Memory B cell (primary cell): ENCODE measurements at regions not wholly inside any gene's neighbourhood (a gene's known extent, or its start where the extent isn't known, plus 50 kb on each side); places are given as distances from the start of the nearest gene placed in this dataset.

ENCODE experiments used
- ATAC-seq: fragments of 150-1000 bp; cut with Tn5 transposase; 2 replicates; pipeline ENCODE4 v1.10.0; 2021; ENCODE audit warnings: low read depth, mild to moderate bottlenecking, moderate library complexity
- DNase-seq, 2 donors: peaks; one replicate each; pipeline ENCODE4 v3.0.0; 2022; ENCODE audit warnings: low spot score in 2 of 2
- H3K27ac Mint-ChIP-seq: one replicate; pipeline ENCODE4 v1.8.0; 2022; ENCODE audit warnings: mild to moderate bottlenecking, moderate library complexity, mixed read lengths
- H3K27me3 Mint-ChIP-seq: one replicate; pipeline ENCODE4 v1.8.0; 2022; ENCODE audit warnings: mixed read lengths
- H3K36me3 Mint-ChIP-seq: one replicate; pipeline ENCODE4 v1.8.0; 2022; ENCODE audit warnings: mild to moderate bottlenecking, mixed read lengths
- H3K4me1 Mint-ChIP-seq: one replicate; pipeline ENCODE4 v1.8.0; 2022; ENCODE audit warnings: mixed read lengths
- H3K4me3 Mint-ChIP-seq: one replicate; pipeline ENCODE4 v1.8.0; 2022; ENCODE audit warnings: mild to moderate bottlenecking, moderate library complexity, mixed read lengths
- H3K9me3 Mint-ChIP-seq: one replicate; pipeline ENCODE4 v1.8.0; 2022; ENCODE audit warnings: mixed read lengths

- no peak overlapping the region for H3K4me3 Mint-ChIP-seq
- no peak for ATAC-seq
- no peaks in the 10 kb centered on the region for H3K4me1 Mint-ChIP-seq
- H3K27ac Mint-ChIP-seq: no peak overlapping the region
- DNase-seq: no peak
- peaks cover 7% of the 10 kb centered on the region for H3K9me3 Mint-ChIP-seq
- peaks cover 1% of the 10 kb centered on the region for H3K27me3 Mint-ChIP-seq
- H3K36me3 Mint-ChIP-seq: no peaks in the 10 kb centered on the region
Measured at GRCh38 chr18:26794230-26795101, 71.0 kb downstream of the AQP4 start.

- Mint-ChIP-seq H3K36me3 (no peaks in the 10 kb centered on the region), H3K27me3 (peaks cover 3% of the 10 kb centered on the region), H3K27ac (no peak overlapping the region), H3K9me3 (no peaks in the 10 kb centered on the region), H3K4me3 (no peak overlapping the region), H3K4me1 (no peaks in the 10 kb centered on the region)
- DNase-seq (no peak), ATAC-seq (no peak)
Measured at GRCh38 chr18:26792661-26793060, 72.8 kb downstream of the AQP4 start.

GRCh38 chr18:26791676-26792075, 73.8 kb downstream of the AQP4 start:
- DNase-seq: no peak
- Mint-ChIP-seq H3K4me3 (no peak overlapping the region), H3K27me3 (peaks cover 3% of the 10 kb centered on the region), H3K9me3 (no peaks in the 10 kb centered on the region), H3K36me3 (no peaks in the 10 kb centered on the region), H3K4me1 (no peaks in the 10 kb centered on the region), H3K27ac (no peak overlapping the region)
- no peak for ATAC-seq

- Mint-ChIP-seq H3K27ac (no peak overlapping the region), H3K27me3 (peaks cover 3% of the 10 kb centered on the region), H3K4me1 (peaks cover 3% of the 10 kb centered on the region), H3K9me3 (no peaks in the 10 kb centered on the region), H3K4me3 (no peak overlapping the region), H3K36me3 (no peaks in the 10 kb centered on the region)
- no peak for ATAC-seq
- DNase-seq: no peak
Measured at GRCh38 chr18:26784599-26784998, 80.9 kb downstream of the AQP4 start.

- ATAC-seq: no peak
- H3K4me1 Mint-ChIP-seq: peaks cover 3% of the 10 kb centered on the region
- peaks cover 3% of the 10 kb centered on the region for H3K27me3 Mint-ChIP-seq
- H3K9me3 Mint-ChIP-seq: no peaks in the 10 kb centered on the region
- H3K36me3 Mint-ChIP-seq: no peaks in the 10 kb centered on the region
- H3K4me3 Mint-ChIP-seq: no peak overlapping the region
- H3K27ac Mint-ChIP-seq: no peak overlapping the region
- DNase-seq: no peak
Measured at GRCh38 chr18:26783170-26783569, 82.3 kb downstream of the AQP4 start.

- no peak for DNase-seq
- H3K27me3 Mint-ChIP-seq: peaks cover 1% of the 10 kb centered on the region
- H3K36me3 Mint-ChIP-seq: no peaks in the 10 kb centered on the region
- peaks cover 3% of the 10 kb centered on the region for H3K4me1 Mint-ChIP-seq
- no peak for ATAC-seq
- H3K9me3 Mint-ChIP-seq: no peaks in the 10 kb centered on the region
- no peak overlapping the region for H3K27ac Mint-ChIP-seq
- no peak overlapping the region for H3K4me3 Mint-ChIP-seq
Measured at GRCh38 chr18:26780520-26781325, 84.8 kb downstream of the AQP4 start.

GRCh38 chr18:26778054-26778393, 87.5 kb downstream of the AQP4 start:
- Mint-ChIP-seq H3K4me3 (no peak overlapping the region), H3K4me1 (no peaks in the 10 kb centered on the region), H3K36me3 (no peaks in the 10 kb centered on the region), H3K27me3 (peaks cover 5% of the 10 kb centered on the region), H3K27ac (no peak overlapping the region), H3K9me3 (no peaks in the 10 kb centered on the region)
- DNase-seq (no peak), ATAC-seq (no peak)

- no peak overlapping the region for H3K27ac Mint-ChIP-seq
- no peak for DNase-seq
Measured at GRCh38 chr18:26777351-26778053, 88.0 kb downstream of the AQP4 start.

GRCh38 chr18:26772691-26773090, 92.8 kb downstream of the AQP4 start:
- Mint-ChIP-seq H3K27ac (no peak overlapping the region), H3K4me1 (no peaks in the 10 kb centered on the region), H3K36me3 (no peaks in the 10 kb centered on the region), H3K9me3 (peaks cover 1% of the 10 kb centered on the region), H3K4me3 (no peak overlapping the region), H3K27me3 (peaks cover 4% of the 10 kb centered on the region)
- no peak for DNase-seq
- no peak for ATAC-seq

More at GRCh38 chr18:26777351-26778053, 88.0 kb downstream of the AQP4 start:
- H3K4me3 Mint-ChIP-seq: no peak overlapping the region
- peaks cover 5% of the 10 kb centered on the region for H3K27me3 Mint-ChIP-seq
- no peaks in the 10 kb centered on the region for H3K4me1 Mint-ChIP-seq
- no peak for ATAC-seq
- no peaks in the 10 kb centered on the region for H3K36me3 Mint-ChIP-seq
- no peaks in the 10 kb centered on the region for H3K9me3 Mint-ChIP-seq

- H3K27ac Mint-ChIP-seq: no peak overlapping the region
- peaks cover 4% of the 10 kb centered on the region for H3K27me3 Mint-ChIP-seq
- H3K4me1 Mint-ChIP-seq: no peaks in the 10 kb centered on the region
- no peak for DNase-seq
- peaks cover 1% of the 10 kb centered on the region for H3K9me3 Mint-ChIP-seq
- no peaks in the 10 kb centered on the region for H3K36me3 Mint-ChIP-seq
- no peak overlapping the region for H3K4me3 Mint-ChIP-seq
- no peak for ATAC-seq
Measured at GRCh38 chr18:26771524-26771923, 94.0 kb downstream of the AQP4 start.

GRCh38 chr18:26768385-26768784, 97.1 kb downstream of the AQP4 start:
- Mint-ChIP-seq H3K27ac (no peak overlapping the region), H3K4me1 (no peaks in the 10 kb centered on the region), H3K4me3 (no peak overlapping the region), H3K9me3 (peaks cover 1% of the 10 kb centered on the region), H3K27me3 (peaks cover 5% of the 10 kb centered on the region), H3K36me3 (no peaks in the 10 kb centered on the region)
- ATAC-seq: no peak
- no peak for DNase-seq

- no peak for ATAC-seq
- H3K27ac Mint-ChIP-seq: no peak overlapping the region
- peaks cover under 1% of the 10 kb centered on the region for H3K9me3 Mint-ChIP-seq
- H3K36me3 Mint-ChIP-seq: no peaks in the 10 kb centered on the region
- H3K27me3 Mint-ChIP-seq: peaks cover 5% of the 10 kb centered on the region
- H3K4me1 Mint-ChIP-seq: no peaks in the 10 kb centered on the region
- DNase-seq: no peak
- H3K4me3 Mint-ChIP-seq: no peak overlapping the region
Measured at GRCh38 chr18:26765498-26765897, 100.0 kb downstream of the AQP4 start.

GRCh38 chr18:26764586-26764985, 100.9 kb downstream of the AQP4 start:
- H3K27me3 Mint-ChIP-seq: peaks cover 5% of the 10 kb centered on the region
- H3K4me1 Mint-ChIP-seq: no peaks in the 10 kb centered on the region
- DNase-seq (no peak), ATAC-seq (no peak)
- H3K9me3 Mint-ChIP-seq: no peaks in the 10 kb centered on the region
- H3K4me3 Mint-ChIP-seq: no peak overlapping the region
- no peaks in the 10 kb centered on the region for H3K36me3 Mint-ChIP-seq
- H3K27ac Mint-ChIP-seq: no peak overlapping the region

- H3K27ac Mint-ChIP-seq: no peak overlapping the region
- ATAC-seq (no peak), DNase-seq (no peak)
- H3K36me3 Mint-ChIP-seq: no peaks in the 10 kb centered on the region
- no peaks in the 10 kb centered on the region for H3K9me3 Mint-ChIP-seq
- H3K4me1 Mint-ChIP-seq: no peaks in the 10 kb centered on the region
- H3K4me3 Mint-ChIP-seq: no peak overlapping the region
- H3K27me3 Mint-ChIP-seq: peaks cover 5% of the 10 kb centered on the region
Measured at GRCh38 chr18:26764177-26764576, 101.3 kb downstream of the AQP4 start.
